ENCODE measurements at regions not wholly inside any gene's neighbourhood (a gene's known extent, or its start where the extent isn't known, plus 50 kb on each side); places are given as distances from the start of the nearest gene placed in this dataset.
"Not testable (repeated sequence)": the region's sequence is repeated elsewhere in the genome, so short reads cannot be mapped to it uniquely, and the experiment has no call there.

- no peak for DNase-seq
Measured at GRCh38 chr5:105868038-105868780, 1802.5 kb downstream of the EFNA5 start.

- no peak for DNase-seq
Measured at GRCh38 chr5:105865834-105866233, 1804.9 kb downstream of the EFNA5 start.

DNA sequence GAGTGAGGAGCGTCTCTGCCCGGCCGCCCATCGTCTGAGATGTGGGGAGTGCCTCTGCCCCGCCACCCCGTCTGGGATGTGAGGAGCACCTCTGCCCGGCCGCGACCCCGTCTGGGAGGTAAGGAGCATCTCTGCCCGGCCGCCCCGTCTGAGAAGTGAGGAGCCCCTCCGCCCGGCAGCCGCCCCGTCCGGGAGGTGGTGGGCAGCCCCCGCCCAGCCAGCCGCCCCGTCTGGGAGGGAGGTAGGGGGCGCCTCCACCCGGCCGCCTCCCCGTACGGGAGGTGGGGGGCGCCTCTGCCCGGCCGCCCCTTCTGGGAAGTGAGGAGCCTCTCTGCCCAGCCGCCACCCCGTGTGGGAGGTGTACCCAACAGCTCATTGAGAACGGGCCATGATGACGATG lies 1811.4 kb downstream of the EFNA5 start:
- DNase-seq, result not testable (repeated sequence)

- DNase-seq, result no peak
Measured at GRCh38 chr5:105849701-105850100, 1821.0 kb downstream of the EFNA5 start.

GRCh38 chr5:105840800-105841199 lies 1829.9 kb downstream of the EFNA5 start:
- no peak for DNase-seq

- DNase-seq, result no peak
Measured at GRCh38 chr5:105836887-105837286, 1833.8 kb downstream of the EFNA5 start.

- no peak for DNase-seq
Measured at GRCh38 chr5:105836268-105836667, 1834.5 kb downstream of the EFNA5 start.

DNA sequence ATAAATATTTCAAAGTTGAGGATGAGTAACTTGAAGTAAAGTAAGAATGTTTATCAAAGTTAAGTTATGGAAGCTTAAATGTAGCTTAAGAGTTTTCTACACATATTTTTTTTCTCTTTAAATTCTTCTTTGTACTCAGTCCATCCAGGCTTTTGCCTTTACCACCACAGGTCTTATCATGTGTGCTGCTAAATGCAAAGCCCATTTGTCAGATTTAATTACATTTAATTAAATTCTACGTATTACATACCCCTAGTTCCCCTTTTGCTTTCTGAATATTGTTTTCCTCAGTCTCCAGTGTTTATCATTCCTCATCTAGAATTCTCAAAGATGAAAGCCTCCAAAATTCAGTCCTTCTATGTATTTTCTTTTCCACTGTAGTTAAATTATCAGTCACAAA lies 1841.9 kb downstream of the EFNA5 start:
- DNase-seq, result no peak

DNA sequence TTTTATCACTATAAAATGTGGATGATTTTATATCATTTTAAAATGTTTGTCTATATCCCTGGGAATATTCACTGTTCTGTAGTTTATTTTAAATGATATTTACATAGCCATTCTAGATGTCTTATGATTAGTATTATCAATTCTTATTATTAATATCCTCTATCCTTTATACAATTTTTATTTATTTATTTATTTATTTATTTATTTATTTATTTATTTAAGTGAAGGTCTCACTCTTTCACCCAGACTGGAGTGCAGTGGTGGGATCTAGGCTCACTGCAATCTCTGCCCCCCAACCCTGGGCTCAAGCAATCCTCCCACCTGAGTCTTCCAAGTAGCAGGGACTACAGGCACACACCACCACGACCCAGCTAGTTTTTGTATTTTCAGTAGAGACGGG lies 1848.9 kb downstream of the EFNA5 start:
- no peak for DNase-seq

- no peak for DNase-seq
Measured at GRCh38 chr5:105817914-105818313, 1852.8 kb downstream of the EFNA5 start.

- no peak for DNase-seq
Measured at GRCh38 chr5:105817416-105817815, 1853.3 kb downstream of the EFNA5 start.

DNA sequence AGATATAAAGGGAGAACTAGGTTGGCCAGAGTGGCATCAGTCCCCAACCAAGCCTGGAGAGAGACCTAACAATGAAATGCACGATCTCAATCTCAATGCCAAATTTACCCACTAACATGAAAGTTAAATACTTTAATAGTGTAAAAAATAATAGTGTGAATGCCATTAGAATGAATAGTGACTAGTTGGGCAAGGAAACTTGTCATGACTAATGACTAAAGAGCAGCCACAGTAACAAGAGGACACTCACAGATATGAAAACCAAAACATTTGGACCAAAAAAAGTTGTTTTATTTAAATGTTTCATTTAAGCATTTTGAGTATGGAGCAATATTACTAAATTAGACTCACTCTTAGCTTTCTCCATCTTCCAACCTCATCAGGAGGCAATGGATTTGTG lies 1853.8 kb downstream of the EFNA5 start:
- DNase-seq, result no peak

- DNase-seq, result no peak
Measured at GRCh38 chr5:105812304-105812703, 1858.4 kb downstream of the EFNA5 start.

DNA sequence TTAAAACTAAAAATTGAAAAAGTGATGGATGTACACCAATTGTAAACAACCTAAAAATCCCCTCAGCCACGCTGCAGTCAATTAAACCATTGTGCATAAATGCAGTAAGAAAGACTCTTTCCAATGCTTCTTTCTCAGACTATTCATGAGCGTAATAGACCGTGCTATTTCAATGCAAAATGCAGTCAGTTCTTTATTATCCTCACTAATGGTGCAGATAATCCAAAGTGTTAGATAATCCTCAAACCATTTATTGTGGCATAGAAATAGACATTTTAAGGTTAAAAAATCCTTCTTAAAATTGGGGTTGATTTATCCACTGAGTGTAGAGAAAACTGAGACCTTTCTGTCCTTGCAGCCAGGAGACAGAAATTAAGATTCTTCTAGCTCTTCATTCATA lies 1862.8 kb downstream of the EFNA5 start:
- DNase-seq, result no peak

DNA sequence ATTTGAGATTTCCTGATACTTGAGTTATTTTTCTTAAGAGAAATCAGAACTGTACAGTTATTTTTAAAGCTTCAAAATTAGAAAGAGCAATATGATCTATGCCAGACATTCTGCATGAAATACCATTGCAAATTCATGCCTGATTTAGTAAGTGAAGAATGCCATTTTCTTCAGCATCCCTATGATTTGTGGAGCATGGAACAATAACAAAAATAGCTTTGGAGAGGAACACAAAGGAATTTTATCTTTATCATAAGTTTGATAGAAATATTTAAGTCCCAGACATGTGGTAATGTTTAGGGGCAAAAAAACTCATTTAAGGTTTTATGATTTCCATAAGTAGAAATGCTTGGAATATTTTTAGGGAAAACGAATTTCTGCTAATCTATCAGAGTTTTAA lies 1863.4 kb downstream of the EFNA5 start:
- no peak for DNase-seq

DNA sequence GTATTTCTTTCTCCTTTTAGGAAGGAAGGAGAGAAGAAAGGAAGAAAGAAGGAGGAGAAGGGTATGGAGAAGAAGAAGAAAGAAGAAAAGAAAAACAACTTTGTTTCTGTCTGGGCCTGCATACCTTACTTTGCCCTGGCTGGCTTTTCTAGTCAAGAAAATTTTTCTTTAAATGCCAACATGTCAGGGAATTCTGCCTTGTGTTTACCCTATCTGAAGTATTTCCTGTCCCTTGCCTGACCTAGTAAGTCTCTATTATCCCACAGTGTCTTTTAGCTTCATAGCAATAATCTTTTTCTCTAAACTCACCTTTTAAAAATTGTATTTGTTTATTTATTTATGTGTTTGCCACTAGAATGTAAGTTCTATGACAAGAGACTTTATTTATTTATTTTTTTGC lies 1864.1 kb downstream of the EFNA5 start:
- DNase-seq, result no peak

DNA sequence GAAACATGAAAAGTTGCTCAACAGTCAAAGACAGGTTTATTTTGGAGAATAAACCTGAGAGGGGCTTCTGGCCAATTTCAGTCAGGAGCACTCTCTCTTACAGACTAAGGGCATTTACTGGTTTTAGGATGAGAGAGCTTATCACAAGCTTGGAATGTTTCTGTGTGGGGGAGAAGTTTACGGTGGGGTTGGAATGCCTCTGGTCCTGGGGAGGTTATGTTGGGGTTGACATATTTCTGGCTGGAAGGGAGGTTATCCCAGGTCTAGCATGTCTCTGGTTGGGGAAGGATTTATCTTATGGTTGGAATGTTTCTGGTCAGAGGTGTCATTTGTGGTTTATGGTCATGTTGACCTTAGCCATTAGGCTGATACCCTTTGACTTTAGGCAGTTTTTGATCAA lies 1867.3 kb downstream of the EFNA5 start:
- DNase-seq, result no peak

- no peak for DNase-seq
Measured at GRCh38 chr5:105794578-105794977, 1876.2 kb downstream of the EFNA5 start.

DNA sequence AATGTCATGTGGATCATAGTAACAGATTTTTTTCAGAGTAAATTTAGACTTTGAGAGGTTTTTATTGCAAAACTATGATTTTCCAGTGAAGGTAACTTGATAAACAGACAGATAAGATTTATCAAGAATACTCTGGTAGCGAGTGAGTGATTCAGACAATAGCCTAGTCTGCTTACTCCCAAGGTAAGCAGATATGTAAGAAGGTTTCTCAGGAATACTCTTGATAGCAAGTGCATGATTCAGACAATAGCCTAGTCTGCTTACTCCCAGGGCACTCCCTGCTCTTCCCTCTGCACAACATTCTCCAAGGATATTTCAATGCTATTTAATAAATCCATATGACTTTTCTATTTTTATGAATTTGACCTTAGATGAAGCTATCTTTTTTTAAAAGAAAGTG lies 1881.5 kb downstream of the EFNA5 start:
- DNase-seq, result no peak

- DNase-seq, result no peak
Measured at GRCh38 chr5:105783811-105784210, 1886.9 kb downstream of the EFNA5 start.

DNA sequence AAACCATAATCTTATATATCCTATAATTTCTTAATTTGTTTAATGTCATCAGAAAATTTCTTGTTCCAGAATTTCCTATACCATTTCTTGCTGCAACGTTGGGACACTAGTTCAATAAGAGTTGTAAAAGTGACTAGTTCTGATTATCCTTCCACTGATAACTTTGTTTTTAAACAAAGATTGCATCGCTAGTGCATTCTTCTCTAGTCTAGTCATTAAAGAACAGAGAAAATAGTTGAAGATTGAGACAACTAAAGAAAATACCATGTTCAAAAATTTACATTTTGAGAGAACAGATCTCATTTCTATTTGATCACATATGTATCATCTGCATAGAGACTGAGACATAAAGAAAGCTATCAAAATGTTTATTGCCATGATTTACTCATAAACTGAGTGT lies 1888.2 kb downstream of the EFNA5 start:
- no peak for DNase-seq

DNA sequence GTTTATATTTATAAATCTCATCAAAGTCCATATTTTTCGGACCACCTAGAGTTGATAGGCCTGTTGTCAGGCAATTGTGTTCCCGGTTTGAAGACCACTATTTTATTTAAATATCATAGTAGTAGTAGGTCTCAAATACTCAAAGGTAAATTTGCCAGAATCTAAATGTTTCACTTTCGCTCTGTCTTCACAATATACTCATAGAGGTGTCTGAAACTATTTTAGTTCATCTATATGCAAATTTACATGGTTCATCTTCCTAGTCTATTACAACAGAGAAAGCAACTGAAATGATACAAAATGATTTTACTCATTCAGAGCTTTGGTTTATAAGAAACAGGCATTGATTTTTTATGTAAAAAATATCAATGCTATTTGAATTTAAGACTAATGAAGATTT lies 1897.5 kb downstream of the EFNA5 start:
- DNase-seq, result no peak

GRCh38 chr5:105767267-105767666 lies 1903.5 kb downstream of the EFNA5 start:
- DNase-seq, result no peak

DNA sequence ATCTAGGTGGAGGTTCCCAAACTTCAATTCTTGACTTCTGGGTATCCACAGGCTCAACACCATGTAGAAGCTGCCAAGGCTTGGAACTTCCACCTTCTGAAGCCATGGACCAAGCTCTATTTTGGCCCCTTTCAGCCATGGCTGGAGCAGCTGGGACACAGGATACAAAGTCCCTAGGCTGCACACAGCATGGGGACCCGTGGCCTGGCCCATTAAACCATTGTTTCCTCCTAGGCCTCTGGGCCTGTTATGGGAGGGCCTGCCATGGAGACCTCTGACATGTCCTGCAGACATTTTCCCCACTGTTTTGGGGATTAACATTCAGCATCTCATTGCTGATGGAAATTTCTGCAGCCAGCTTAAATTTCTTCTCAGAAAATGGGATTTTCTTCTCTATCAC lies 1908.0 kb downstream of the EFNA5 start:
- DNase-seq, result no peak

DNA sequence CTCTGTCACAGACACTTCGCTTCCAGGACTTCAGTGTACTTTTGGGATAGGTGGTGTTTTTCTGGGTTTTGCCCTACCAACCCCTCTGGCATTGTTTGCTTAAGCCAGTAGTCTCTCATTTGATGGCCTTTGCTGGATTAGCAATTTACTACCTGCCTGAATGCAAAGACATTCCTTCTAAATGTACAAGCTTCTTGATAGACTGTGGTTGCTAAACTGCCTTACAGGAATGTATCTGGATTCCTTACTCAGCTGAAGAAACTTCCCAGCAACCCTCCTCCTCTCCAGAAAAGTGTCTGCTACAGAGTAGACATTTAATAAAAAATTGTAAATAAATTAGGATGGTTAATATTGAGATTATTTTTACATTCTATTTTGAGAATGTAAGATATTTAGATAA lies 1916.7 kb downstream of the EFNA5 start:
- no peak for DNase-seq

DNA sequence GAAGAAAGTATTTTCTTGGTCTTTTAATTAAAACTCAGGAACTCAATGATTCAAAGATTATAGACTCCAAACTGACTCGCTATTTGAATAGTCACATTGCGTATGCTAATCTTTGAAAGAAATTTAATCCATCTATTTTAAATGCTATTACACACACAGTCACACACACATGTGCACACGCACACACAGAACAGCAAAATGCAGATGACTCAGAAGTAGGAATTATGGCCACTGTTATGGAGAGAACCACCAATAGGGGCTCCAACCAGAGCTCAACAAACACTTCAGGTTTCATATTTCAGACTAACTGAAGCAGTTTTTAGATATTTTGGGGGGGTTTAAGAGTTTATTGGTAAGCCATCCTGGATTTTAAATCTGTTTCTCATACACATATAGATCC lies 1917.9 kb downstream of the EFNA5 start:
- DNase-seq, result no peak
